Adipocyte (in vitro differentiated cells): ENCODE measurements at regions not wholly inside any gene's neighbourhood (a gene's known extent, or its start where the extent isn't known, plus 50 kb on each side); places are given as distances from the start of the nearest gene placed in this dataset.
"Not testable (repeated sequence)": the region's sequence is repeated elsewhere in the genome, so short reads cannot be mapped to it uniquely, and the experiment has no call there.

Source experiments
- DNase-seq: peaks from one replicate; pipeline ENCODE4 v3.0.0-alpha.2; 2015; ENCODE audit warnings: low read depth
- H3K27me3 ChIP-seq: replicated peaks from 2 replicates; pipeline ENCODE4 v1.7.0; 2013; ENCODE audit warnings: mild to moderate bottlenecking, low read length, moderate library complexity; ENCODE audit not compliant: control insufficient read depth, insufficient read depth
- H3K36me3 ChIP-seq: 2 replicates; pipeline ENCODE4 v1.7.0; 2013; ENCODE audit warnings: low read length, mild to moderate bottlenecking, moderate library complexity; ENCODE audit not compliant: control insufficient read depth, insufficient read depth, severe bottlenecking
- H3K4me1 ChIP-seq: 2 replicates; pipeline ENCODE4 v1.7.0; 2013; ENCODE audit warnings: mild to moderate bottlenecking, low read length, moderate library complexity; ENCODE audit not compliant: control insufficient read depth, insufficient read depth
- H3K4me3 ChIP-seq: 2 replicates; pipeline ENCODE4 v1.7.0; 2013; ENCODE audit warnings: mild to moderate bottlenecking, low read length, moderate library complexity
- H3K9ac ChIP-seq: 2 replicates; pipeline ENCODE4 v1.7.0; 2013; ENCODE audit warnings: mild to moderate bottlenecking, low read length, moderate library complexity
- H3K9me3 ChIP-seq: 2 replicates; pipeline ENCODE4 v1.7.0; 2013; ENCODE audit warnings: mild to moderate bottlenecking, low read length, moderate library complexity; ENCODE audit not compliant: control insufficient read depth

DNA sequence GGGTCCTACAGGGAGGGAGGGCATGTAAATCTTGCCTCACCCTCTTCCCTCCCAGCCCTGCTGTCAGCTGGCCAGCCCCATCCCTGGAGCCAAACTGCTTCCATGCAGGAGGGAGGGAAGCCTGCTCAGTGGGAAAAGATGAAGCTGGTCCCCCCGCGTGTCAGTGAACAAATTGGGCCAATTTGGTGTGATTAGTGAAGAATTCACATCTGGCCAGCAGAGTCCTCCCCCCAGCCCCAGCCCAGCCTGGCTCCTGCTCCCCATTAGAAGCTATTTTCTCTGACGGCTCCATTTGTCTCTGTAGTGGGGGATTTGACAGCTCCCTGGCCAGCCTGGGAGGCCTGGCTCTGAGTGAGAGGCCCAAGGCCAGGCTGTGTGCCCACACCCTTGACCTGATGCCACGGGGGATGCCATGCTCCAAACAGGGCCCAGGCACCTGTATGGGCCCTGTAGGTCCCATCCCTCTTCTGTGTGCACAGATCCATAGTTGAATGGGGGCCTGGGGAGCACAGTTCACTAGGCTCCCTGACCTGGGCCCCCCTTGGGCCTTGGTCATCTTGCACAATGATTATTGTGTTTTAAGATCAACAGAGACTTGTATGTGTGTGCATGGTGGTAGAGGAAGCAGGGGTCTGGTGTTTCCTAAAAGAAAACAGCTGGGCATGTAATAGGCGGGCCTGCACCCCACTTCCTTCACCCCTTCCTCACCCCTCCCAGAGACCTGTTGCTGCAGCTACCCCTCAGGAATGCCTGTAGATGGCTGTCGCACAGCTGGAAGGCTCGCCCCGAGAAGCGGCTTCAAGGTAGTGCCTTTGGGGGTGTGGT, 50.7 kb upstream of the TAC4 start:
- Histone ChIP-seq H3K27me3 (peaks cover 63% of the 10 kb centered on the region), H3K9ac (no peak overlapping the region), H3K4me1 (no peaks in the 10 kb centered on the region), H3K9me3 (no peaks in the 10 kb centered on the region), H3K4me3 (no peak overlapping the region), H3K36me3 (no peaks in the 10 kb centered on the region)
- DNase-seq, result no peak

DNA sequence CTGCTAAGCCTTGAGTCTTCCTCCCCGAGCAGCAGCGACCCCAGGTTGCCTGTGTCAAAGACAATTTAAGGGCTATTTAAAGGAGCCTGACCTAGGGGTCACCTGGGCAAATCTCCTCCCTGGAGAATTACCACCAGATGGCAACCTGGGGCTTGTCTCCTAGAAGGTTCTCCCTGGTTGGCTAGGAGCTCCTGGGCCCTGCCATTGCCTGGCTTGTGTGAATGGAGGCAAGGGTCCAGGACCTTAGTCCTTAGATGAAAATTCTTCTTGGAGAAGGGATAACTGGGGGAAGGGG, 51.3 kb upstream of the TAC4 start:
- Histone ChIP-seq H3K4me3 (no peak overlapping the region), H3K9me3 (no peaks in the 10 kb centered on the region), H3K36me3 (no peaks in the 10 kb centered on the region), H3K9ac (no peak overlapping the region), H3K4me1 (no peaks in the 10 kb centered on the region), H3K27me3 (peaks cover 63% of the 10 kb centered on the region)
- no peak for DNase-seq

DNA sequence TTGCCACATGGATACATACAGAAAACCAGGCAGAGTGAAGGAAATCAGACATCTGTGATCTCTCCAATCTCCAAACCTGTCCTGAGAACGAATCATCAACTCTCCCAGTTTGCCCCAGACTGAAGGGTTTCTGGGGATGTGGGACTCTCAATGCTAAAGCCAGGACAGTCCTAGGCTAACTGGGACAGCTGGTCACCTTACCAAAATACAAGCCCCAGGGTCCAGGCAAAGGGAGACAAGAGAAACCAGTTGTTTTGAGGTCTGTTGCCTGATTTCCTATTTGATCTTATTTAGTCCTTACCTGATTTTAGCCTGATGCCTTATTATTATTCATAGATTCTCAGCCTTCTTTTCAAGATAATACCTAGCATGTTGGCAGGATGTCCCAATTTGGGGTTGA, 51.7 kb upstream of the TAC4 start:
- DNase-seq, result no peak
- no peaks in the 10 kb centered on the region for H3K36me3 ChIP-seq
- H3K27me3 ChIP-seq, result peaks cover 63% of the 10 kb centered on the region

GRCh38 chr17:49900801-49901200, 52.9 kb upstream of the TAC4 start:
- not testable (repeated sequence) for H3K4me1 ChIP-seq, H3K4me3 ChIP-seq, H3K36me3 ChIP-seq, H3K9ac ChIP-seq, DNase-seq, H3K9me3 ChIP-seq
- H3K27me3 ChIP-seq, result peaks cover 63% of the 10 kb centered on the region

More for the DNA sequence above, 51.7 kb upstream of the TAC4 start:
- Histone ChIP-seq H3K9ac (no peak overlapping the region), H3K4me3 (no peak overlapping the region), H3K4me1 (no peaks in the 10 kb centered on the region), H3K9me3 (no peaks in the 10 kb centered on the region)

DNA sequence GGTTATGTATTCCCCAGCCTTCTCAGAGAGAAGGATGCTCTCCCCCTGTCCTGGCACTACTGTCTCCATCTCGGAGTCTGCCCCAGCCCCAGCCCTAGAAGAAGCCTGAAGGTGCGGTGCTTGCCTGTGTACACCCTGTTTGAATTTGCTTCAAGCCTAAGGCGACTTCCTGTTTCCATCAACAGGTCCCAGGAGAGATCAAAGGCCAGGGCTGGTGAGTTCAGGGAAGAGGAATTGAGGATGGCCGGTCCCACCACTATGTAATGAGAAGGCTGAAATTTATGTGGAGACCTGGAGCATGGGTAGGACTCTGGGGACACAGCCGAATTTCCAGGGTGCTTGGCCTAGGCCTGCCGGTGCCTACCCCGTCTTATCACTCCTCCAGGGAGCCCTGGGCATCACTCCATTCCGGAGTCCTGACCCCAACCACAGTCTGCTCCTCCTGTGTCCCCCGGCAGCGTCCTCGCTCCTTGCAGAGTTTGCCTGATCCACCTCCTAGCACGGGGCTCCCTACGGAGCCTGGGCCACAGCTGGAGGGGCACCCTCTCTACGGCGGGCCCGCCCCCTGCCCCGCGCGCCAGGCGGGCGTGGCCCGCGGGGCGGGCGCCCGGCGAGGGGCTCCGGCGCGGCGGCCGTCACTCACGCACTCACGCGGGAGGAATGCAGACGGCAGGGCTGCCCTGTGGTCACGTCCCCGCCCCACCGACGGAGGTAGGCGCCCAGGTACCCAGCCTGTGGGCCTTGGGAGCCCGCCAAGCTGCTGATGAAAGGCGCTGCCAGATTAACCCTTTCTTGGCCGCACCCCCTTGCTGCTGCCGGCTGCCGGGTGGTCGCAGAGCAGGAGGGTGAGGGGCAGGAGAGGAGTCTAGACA, 53.8 kb upstream of the TAC4 start:
- Histone ChIP-seq H3K4me3 (no peak overlapping the region), H3K9ac (no peak overlapping the region), H3K27me3 (peaks cover 65% of the 10 kb centered on the region), H3K9me3 (no peaks in the 10 kb centered on the region), H3K4me1 (no peaks in the 10 kb centered on the region), H3K36me3 (no peaks in the 10 kb centered on the region)
- DNase-seq, result peak; percentile 30

DNA sequence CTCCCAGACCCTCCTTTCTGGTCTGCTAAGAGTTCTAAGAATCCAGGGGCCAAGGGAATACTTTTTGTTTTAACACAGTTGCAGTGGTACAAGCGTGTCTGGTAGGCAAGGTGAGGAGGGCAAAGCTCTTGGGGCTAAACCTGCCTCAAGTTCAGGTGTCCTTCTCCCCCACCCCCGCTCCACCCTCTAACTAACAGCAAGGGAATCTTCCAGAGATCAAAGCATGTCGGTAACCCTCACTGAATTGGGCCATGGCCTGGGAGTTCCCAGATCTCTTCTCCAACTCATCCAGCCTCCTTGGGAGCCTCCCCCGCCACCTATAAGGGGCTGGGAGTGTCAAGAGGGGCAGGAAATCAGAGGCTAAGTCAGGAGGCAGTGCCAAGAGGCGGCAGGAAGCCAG, 55.7 kb upstream of the TAC4 start:
- Histone ChIP-seq H3K36me3 (no peaks in the 10 kb centered on the region), H3K9me3 (no peaks in the 10 kb centered on the region), H3K9ac (no peak overlapping the region), H3K4me3 (no peak overlapping the region), H3K27me3 (peaks cover 64% of the 10 kb centered on the region), H3K4me1 (no peaks in the 10 kb centered on the region)
- DNase-seq, result no peak

DNA sequence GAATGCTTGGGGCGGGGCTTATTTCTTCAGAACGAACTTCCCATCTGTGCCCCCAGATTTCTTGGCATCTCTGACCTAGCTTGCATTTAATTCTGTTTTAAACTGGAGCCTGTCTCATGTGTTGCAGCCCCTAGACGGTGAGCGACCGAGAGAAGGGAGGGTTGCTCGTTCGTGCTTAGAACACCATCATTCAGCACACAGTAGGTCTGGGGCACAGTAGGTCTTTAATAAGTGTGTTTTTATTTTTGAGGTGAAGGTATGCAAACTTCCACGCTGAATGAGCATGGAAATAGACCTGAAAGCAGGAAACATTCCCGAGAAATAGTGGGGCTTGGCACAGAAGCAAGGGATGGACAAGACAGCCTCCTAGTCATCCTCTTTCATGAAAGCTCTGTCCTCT, 57.0 kb upstream of the TAC4 start:
- no peaks in the 10 kb centered on the region for H3K4me1 ChIP-seq
- peaks cover 74% of the 10 kb centered on the region for H3K27me3 ChIP-seq
- H3K36me3 ChIP-seq, result no peaks in the 10 kb centered on the region

DNA sequence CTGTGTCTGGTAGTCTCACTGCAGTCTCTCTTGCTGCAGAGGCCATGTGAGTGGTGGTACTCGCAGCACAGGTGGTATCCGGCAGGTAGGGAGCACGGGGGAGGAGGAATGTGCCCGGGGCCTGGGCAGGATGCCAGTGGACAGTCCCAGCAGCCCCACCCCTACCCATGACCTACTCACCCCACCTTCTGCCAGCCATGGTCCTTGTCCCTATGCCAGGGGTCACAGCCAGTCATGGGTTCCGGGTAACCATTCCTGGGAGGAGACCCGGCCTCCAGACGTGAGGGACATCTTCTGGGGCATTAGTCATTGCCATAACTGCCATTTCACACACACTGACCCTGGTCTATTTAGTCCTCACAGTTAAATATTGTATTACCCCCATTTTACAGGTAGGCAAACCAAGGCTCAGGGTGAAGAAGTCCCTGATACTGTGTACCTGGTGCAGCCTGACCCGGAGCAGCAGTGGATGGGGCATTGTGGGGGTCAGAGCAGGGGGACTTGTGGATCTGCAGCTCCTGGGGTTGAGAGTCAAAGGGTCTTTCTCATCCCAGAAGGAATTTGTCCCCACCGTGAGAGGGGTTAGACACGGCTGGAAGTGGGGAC, 58.8 kb upstream of the TAC4 start:
- no peaks in the 10 kb centered on the region for H3K9me3 ChIP-seq
- H3K9ac ChIP-seq, result no peak overlapping the region
- DNase-seq, result no peak
- no peak overlapping the region for H3K4me3 ChIP-seq
- H3K27me3 ChIP-seq, result peaks cover 79% of the 10 kb centered on the region
- H3K36me3 ChIP-seq, result no peaks in the 10 kb centered on the region
- H3K4me1 ChIP-seq, result no peaks in the 10 kb centered on the region

More for the DNA sequence above, 57.0 kb upstream of the TAC4 start:
- no peaks in the 10 kb centered on the region for H3K9me3 ChIP-seq
- no peak for DNase-seq
- H3K9ac ChIP-seq, result no peak overlapping the region
- H3K4me3 ChIP-seq, result no peak overlapping the region

DNA sequence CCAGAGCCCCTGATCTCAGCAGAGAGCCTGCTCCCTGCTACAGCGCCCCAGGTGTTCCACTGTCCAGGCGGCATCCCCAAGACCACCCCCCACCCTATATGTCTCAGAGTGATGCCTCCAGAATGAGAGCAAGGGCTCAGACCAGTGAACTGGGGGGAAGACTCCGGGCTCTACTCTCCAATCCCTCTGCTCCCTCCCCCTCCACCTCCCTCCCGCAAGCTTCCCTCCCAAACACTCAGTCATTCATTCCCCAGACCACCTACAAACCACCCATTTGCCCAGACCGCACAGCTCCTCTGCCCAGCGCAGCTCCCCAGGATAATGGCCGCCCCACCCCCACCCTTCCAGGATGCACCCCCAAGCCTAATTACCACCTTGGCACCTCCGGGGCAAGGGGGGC, 59.4 kb upstream of the TAC4 start:
- H3K4me3 ChIP-seq, result no peak overlapping the region
- peaks cover 75% of the 10 kb centered on the region for H3K27me3 ChIP-seq
- no peaks in the 10 kb centered on the region for H3K4me1 ChIP-seq
- DNase-seq, result no peak
- H3K9me3 ChIP-seq, result no peaks in the 10 kb centered on the region
- H3K9ac ChIP-seq, result no peak overlapping the region
- H3K36me3 ChIP-seq, result no peaks in the 10 kb centered on the region

- H3K4me1 ChIP-seq, result no peaks in the 10 kb centered on the region
- no peak overlapping the region for H3K9ac ChIP-seq
- H3K36me3 ChIP-seq, result no peaks in the 10 kb centered on the region
- DNase-seq, result no peak
- H3K4me3 ChIP-seq, result no peak overlapping the region
- H3K9me3 ChIP-seq, result no peaks in the 10 kb centered on the region
- H3K27me3 ChIP-seq, result peaks cover 59% of the 10 kb centered on the region
Measured at GRCh38 chr17:49908782-49909714, 59.9 kb upstream of the DLX4 start.
